Vagina (tissue), 2 donors: ENCODE measurements at regions not wholly inside any gene's neighbourhood (a gene's known extent, or its start where the extent isn't known, plus 50 kb on each side); places are given as distances from the start of the nearest gene placed in this dataset.

Experiments used
- DNase-seq, 2 donors: peaks; one replicate each; pipeline ENCODE4 v3.0.0-alpha.2; 2017; ENCODE audit errors: extremely low spot score in 2 of 2
- H3K27ac ChIP-seq: fragments of 200-600 bp; sonication (generic); one replicate; pipeline ENCODE4 v1.5.1; 2019
- H3K27me3 ChIP-seq: fragments of 200-600 bp; sonication (generic); one replicate; pipeline ENCODE4 v1.5.1; 2019
- H3K36me3 ChIP-seq, 2 donors: fragments of 200-600 bp; sonication (generic); one replicate each; pipeline ENCODE4 v1.5.1; 2017 to 2019
- H3K4me1 ChIP-seq: fragments of 200-600 bp; sonication (generic); one replicate; pipeline ENCODE4 v1.5.1; 2019
- H3K4me3 ChIP-seq, 2 donors: fragments of 200-600 bp; sonication (generic); 1 replicate in 1 of 2; 2 replicates in 1 of 2; pipeline ENCODE4 v1.5.1; 2016 to 2019
- H3K9me3 ChIP-seq: fragments of 200-600 bp; sonication (generic); one replicate; pipeline ENCODE4 v1.5.1; 2019
- POLR2A ChIP-seq, 2 donors: fragments of 450-650 bp; IDR thresholded peaks; one replicate each; pipeline ENCODE4 v1.6.1; 2017; ENCODE audit warnings: antibody characterized with exemption in 2 of 2, mild to moderate bottlenecking in 2 of 2, moderate library complexity in 2 of 2
- POLR2AphosphoS5 ChIP-seq, 2 donors: sonication (generic); formaldehyde crosslinking; IDR thresholded peaks; one replicate each; pipeline ENCODE4 v1.9.0; 2017; ENCODE audit warnings: antibody characterized with exemption in 2 of 2, mild to moderate bottlenecking in 2 of 2, low read depth in 1 of 2; ENCODE audit not compliant: insufficient read depth in 1 of 2
- intact Hi-C: fragments of 100-400 bp; cut with DNase I; formaldehyde crosslinking; loops from one replicate; pipeline ENCODE4 v1.15.1; 2023
- TF ChIP-seq, protein P1 (sequence below), 3 experiments: fragments of 450-650 bp in 2 of 3; fragments of 200-600 bp in 1 of 3; sonication (generic) in 1 of 3; IDR thresholded peaks; one replicate each; pipeline ENCODE4 v1.5.1; 2017 to 2019; ENCODE audit warnings: antibody characterized with exemption in 3 of 3, mild to moderate bottlenecking in 2 of 3, moderate library complexity in 2 of 3

GRCh38 chr20:11231742-11232648, 558.2 kb upstream of the JAG1 start:
- TF ChIP-seq, protein P1, sequence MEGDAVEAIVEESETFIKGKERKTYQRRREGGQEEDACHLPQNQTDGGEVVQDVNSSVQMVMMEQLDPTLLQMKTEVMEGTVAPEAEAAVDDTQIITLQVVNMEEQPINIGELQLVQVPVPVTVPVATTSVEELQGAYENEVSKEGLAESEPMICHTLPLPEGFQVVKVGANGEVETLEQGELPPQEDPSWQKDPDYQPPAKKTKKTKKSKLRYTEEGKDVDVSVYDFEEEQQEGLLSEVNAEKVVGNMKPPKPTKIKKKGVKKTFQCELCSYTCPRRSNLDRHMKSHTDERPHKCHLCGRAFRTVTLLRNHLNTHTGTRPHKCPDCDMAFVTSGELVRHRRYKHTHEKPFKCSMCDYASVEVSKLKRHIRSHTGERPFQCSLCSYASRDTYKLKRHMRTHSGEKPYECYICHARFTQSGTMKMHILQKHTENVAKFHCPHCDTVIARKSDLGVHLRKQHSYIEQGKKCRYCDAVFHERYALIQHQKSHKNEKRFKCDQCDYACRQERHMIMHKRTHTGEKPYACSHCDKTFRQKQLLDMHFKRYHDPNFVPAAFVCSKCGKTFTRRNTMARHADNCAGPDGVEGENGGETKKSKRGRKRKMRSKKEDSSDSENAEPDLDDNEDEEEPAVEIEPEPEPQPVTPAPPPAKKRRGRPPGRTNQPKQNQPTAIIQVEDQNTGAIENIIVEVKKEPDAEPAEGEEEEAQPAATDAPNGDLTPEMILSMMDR (IDR thresholded peaks at IDR 0.05), result no peak
- TF ChIP-seq POLR2AphosphoS5 (IDR thresholded peaks at IDR 0.05; ENCODE audit: insufficient read depth in 1 of 2, low read depth in 1 of 2) (no peak), POLR2A (IDR thresholded peaks at IDR 0.05) (no peak)
- intact Hi-C loops, result no loop called here
- no peaks in the 10 kb centered on the region for H3K27me3 ChIP-seq
- no peaks in the 10 kb centered on the region for H3K9me3 ChIP-seq
- H3K4me3 ChIP-seq, result no peak overlapping the region
- H3K27ac ChIP-seq, result no peak overlapping the region
- no peak for DNase-seq
- peaks cover 23% of the 10 kb centered on the region for H3K4me1 ChIP-seq
- H3K36me3 ChIP-seq, result no peaks in the 10 kb centered on the region

DNA sequence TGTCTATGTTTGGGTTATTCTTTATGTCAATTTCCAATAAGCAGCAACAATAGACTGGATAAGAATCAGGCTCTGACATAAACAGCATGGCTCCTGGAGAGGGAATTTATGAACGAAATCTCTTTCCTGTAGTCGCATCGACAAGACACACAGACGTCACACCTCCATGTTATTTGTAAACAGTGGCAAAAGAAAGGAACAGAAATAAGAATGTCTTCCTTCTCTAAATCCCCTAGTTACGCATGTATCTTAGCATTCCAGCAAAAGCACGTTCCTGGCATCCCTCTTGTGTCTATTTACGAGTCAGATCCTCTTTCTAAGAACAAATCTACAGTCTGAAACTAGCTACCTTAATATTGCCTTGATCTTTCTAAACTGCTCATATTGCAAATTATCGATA, 559.1 kb upstream of the JAG1 start:
- Histone ChIP-seq H3K4me1 (peaks cover 23% of the 10 kb centered on the region), H3K27me3 (no peaks in the 10 kb centered on the region), H3K27ac (no peak overlapping the region), H3K36me3 (no peaks in the 10 kb centered on the region), H3K4me3 (no peak overlapping the region), H3K9me3 (no peaks in the 10 kb centered on the region)
- intact Hi-C loops, result no loop called here
- DNase-seq, result no peak
- TF ChIP-seq POLR2AphosphoS5 (IDR thresholded peaks at IDR 0.05; ENCODE audit: insufficient read depth in 1 of 2, low read depth in 1 of 2) (no peak), POLR2A (IDR thresholded peaks at IDR 0.05) (no peak)
- TF ChIP-seq, protein P1 (IDR thresholded peaks at IDR 0.05), result no peak

DNA sequence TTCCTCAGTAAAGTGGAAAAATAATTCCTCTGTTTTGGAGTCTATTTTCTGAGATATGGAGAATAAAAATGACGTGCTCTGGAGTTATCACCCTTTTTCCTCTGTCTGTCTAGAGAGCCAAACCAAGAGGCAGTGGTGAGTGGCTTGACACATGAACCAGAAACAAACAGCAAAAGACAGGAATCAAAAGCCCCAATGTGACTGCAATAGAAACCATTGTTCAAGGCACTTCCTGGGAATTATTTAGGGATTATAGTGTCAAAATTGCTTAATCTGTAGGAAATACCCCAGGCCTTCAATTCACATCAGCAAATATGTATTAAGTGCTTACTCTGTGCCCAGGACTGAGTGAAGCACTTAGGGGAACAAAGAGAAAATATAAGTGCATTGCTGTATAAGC, 560.4 kb upstream of the JAG1 start:
- Histone ChIP-seq H3K27ac (no peak overlapping the region), H3K9me3 (no peaks in the 10 kb centered on the region), H3K4me1 (peaks cover 23% of the 10 kb centered on the region), H3K4me3 (no peak overlapping the region), H3K27me3 (no peaks in the 10 kb centered on the region), H3K36me3 (no peaks in the 10 kb centered on the region)
- intact Hi-C loops, result no loop called here
- DNase-seq, result no peak
- TF ChIP-seq POLR2A (IDR thresholded peaks at IDR 0.05), result no peak
- no peak for TF ChIP-seq POLR2AphosphoS5 (IDR thresholded peaks at IDR 0.05; ENCODE audit: insufficient read depth in 1 of 2, low read depth in 1 of 2)
- TF ChIP-seq, protein P1 (IDR thresholded peaks at IDR 0.05), result no peak

- TF ChIP-seq POLR2AphosphoS5 (IDR thresholded peaks at IDR 0.05; ENCODE audit: insufficient read depth in 1 of 2, low read depth in 1 of 2), result no peak
- TF ChIP-seq, protein P1 (IDR thresholded peaks at IDR 0.05), result no peak
- TF ChIP-seq POLR2A (IDR thresholded peaks at IDR 0.05), result no peak
- Histone ChIP-seq H3K27me3 (no peaks in the 10 kb centered on the region), H3K27ac (no peak overlapping the region), H3K9me3 (no peaks in the 10 kb centered on the region), H3K36me3 (no peaks in the 10 kb centered on the region), H3K4me3 (no peak overlapping the region), H3K4me1 (peaks cover 23% of the 10 kb centered on the region)
- intact Hi-C loops, result no loop called here
- no peak for DNase-seq
Observed at GRCh38 chr20:11234608-11235007, 560.8 kb upstream of the JAG1 start.

- Histone ChIP-seq H3K4me3 (no peak overlapping the region), H3K9me3 (no peaks in the 10 kb centered on the region), H3K27ac (peak overlapping the region; percentile 14), H3K4me1 (peaks cover 18% of the 10 kb centered on the region), H3K36me3 (no peaks in the 10 kb centered on the region), H3K27me3 (no peaks in the 10 kb centered on the region)
- TF ChIP-seq, protein P1 (IDR thresholded peaks at IDR 0.05), result no peak
- TF ChIP-seq POLR2AphosphoS5 (IDR thresholded peaks at IDR 0.05; ENCODE audit: insufficient read depth in 1 of 2, low read depth in 1 of 2), result no peak
- TF ChIP-seq POLR2A (IDR thresholded peaks at IDR 0.05), result no peak
- no peak for DNase-seq
- intact Hi-C loops, result no loop called here
Observed at GRCh38 chr20:11235058-11235457, 561.3 kb upstream of the JAG1 start.
